H1 (cell line): ENCODE measurements at regions not wholly inside any gene's neighbourhood (a gene's known extent, or its start where the extent isn't known, plus 50 kb on each side); places are given as distances from the start of the nearest gene placed in this dataset.

Experiments
- CTCF ChIA-PET: fragments of 300-600 bp; sonication (Branson Sonifier 250); formaldehyde crosslinking; loops from one replicate; lab custom pipeline; 2021; ENCODE audit not compliant: partially characterized antibody; lab: Charles Lee
- POLR2A ChIA-PET: fragments of 300-600 bp; sonication (Branson Sonifier 250); formaldehyde crosslinking; loops from one replicate; lab custom pipeline; 2021; ENCODE audit warnings: inconsistent platforms; ENCODE audit not compliant: partially characterized antibody; lab: Charles Lee
- DNase-seq, 2 experiments: peaks; one replicate each; pipeline versions ENCODE4 v3.0.0 to v3.0.0-alpha.2; 2010 to 2022; ENCODE audit warnings: low spot score in 2 of 2, low read depth in 1 of 2, mixed read lengths in 1 of 2
- FAIRE-seq: peaks from 2 replicates; lab custom pipeline; 2011; peaks lifted over from hg19 to GRCh38; lab: Jason Lieb, UNC
- H2AFZ ChIP-seq: 2 replicates; pipeline ENCODE4 v1.8.1; 2012; ENCODE audit warnings: low read length, inconsistent platforms
- H2AK5ac ChIP-seq: 2 replicates; pipeline ENCODE4 v1.6.1; 2013; ENCODE audit warnings: low read depth, low read length
- H2BK120ac ChIP-seq: replicated peaks from 2 replicates; pipeline ENCODE3; 2013; ENCODE audit warnings: low read depth, low read length, inconsistent platforms
- H2BK12ac ChIP-seq: 2 replicates; pipeline ENCODE4 v1.6.1; 2013; ENCODE audit warnings: low read depth, low read length
- H2BK15ac ChIP-seq: 2 replicates; pipeline ENCODE4 v1.6.1; 2013; ENCODE audit warnings: low read length
- H2BK20ac ChIP-seq: 2 replicates; pipeline ENCODE4 v1.6.1; 2013; ENCODE audit warnings: low read length
- H2BK5ac ChIP-seq: 2 replicates; pipeline ENCODE4 v1.6.1; 2013; ENCODE audit warnings: low read depth, low read length
- H3K14ac ChIP-seq: 2 replicates; pipeline ENCODE4 v1.6.1; 2013; ENCODE audit warnings: inconsistent platforms; ENCODE audit not compliant: insufficient read length
- H3K18ac ChIP-seq: 2 replicates; pipeline ENCODE4 v1.6.1; 2013; ENCODE audit warnings: low read length; ENCODE audit errors: extremely low read depth
- H3K23ac ChIP-seq: 2 replicates; pipeline ENCODE4 v1.6.1; 2013; ENCODE audit warnings: inconsistent platforms; ENCODE audit not compliant: insufficient read length
- H3K23me2 ChIP-seq: 2 replicates; pipeline ENCODE4 v1.6.1; 2013; ENCODE audit warnings: low read depth, low read length
- H3K27ac ChIP-seq: 2 replicates; pipeline ENCODE4 v1.6.1; 2011; ENCODE audit warnings: low read depth, low read length, inconsistent platforms
- H3K27me3 ChIP-seq, 4 experiments: replicated peaks in 1 of 4; 1 replicate in 1 of 4; 2 replicates in 3 of 4; pipeline versions ENCODE4 v1.6.1 to v1.8.1; 2011 to 2013; ENCODE audit warnings: low read length in 3 of 4, mild to moderate bottlenecking in 3 of 4, inconsistent platforms in 2 of 4, mixed read lengths in 2 of 4, moderate library complexity in 1 of 4; ENCODE audit not compliant: control insufficient read depth in 3 of 4, insufficient read depth in 3 of 4; ENCODE audit errors: extremely low read depth in 1 of 4
- H3K36me3 ChIP-seq, 4 experiments: 2 replicates each; pipeline versions ENCODE4 v1.6.1 to v1.8.1; 2011 to 2013; ENCODE audit warnings: mild to moderate bottlenecking in 4 of 4, low read length in 3 of 4, moderate library complexity in 2 of 4, control low read depth in 1 of 4, inconsistent platforms in 1 of 4; ENCODE audit not compliant: insufficient read depth in 4 of 4, control insufficient read depth in 2 of 4
- H3K4ac ChIP-seq: replicated peaks from 2 replicates; pipeline ENCODE3; 2013; ENCODE audit warnings: low read length, low read depth, mixed read lengths, inconsistent platforms; ENCODE audit not compliant: insufficient read length
- H3K4me1 ChIP-seq, 4 experiments: replicated peaks in 1 of 4; 1 replicate in 1 of 4; 2 replicates in 3 of 4; pipeline versions ENCODE4 v1.6.1 to v1.8.1; 2011 to 2013; ENCODE audit warnings: low read length in 3 of 4, inconsistent platforms in 2 of 4, mixed read lengths in 1 of 4; ENCODE audit not compliant: insufficient read depth in 4 of 4, control insufficient read depth in 3 of 4
- H3K4me2 ChIP-seq, 2 experiments: 2 replicates each; pipeline versions ENCODE4 v1.6.1 to v1.8.1; 2011 to 2013; ENCODE audit warnings: low read depth in 2 of 2, low read length in 2 of 2, control low read depth in 1 of 2, inconsistent platforms in 1 of 2, mild to moderate bottlenecking in 1 of 2; ENCODE audit not compliant: insufficient read depth in 1 of 2
- H3K4me3 ChIP-seq, 4 experiments: fragments of 200-600, 300-600 bp in 1 of 4; sonication (generic), shearing (Covaris generic), sonication (Bioruptor Twin) in 1 of 4; 2 replicates each; pipeline versions ENCODE4 v1.5.1 to v1.8.1; 2011 to 2016; ENCODE audit warnings: low read length in 4 of 4, low read depth in 3 of 4, control low read depth in 2 of 4, inconsistent platforms in 2 of 4, mild to moderate bottlenecking in 2 of 4, mixed read lengths in 1 of 4, moderate library complexity in 1 of 4; ENCODE audit not compliant: insufficient read depth in 2 of 4; ENCODE audit errors: extremely low read depth in 1 of 4
- H3K56ac ChIP-seq: replicated peaks from 2 replicates; pipeline ENCODE3; 2013; ENCODE audit warnings: low read depth, mild to moderate bottlenecking, mixed read lengths, low read length, inconsistent platforms; ENCODE audit not compliant: insufficient read length
- H3K79me1 ChIP-seq: 2 replicates; pipeline ENCODE4 v1.6.1; 2013; ENCODE audit warnings: low read depth, low read length, control low read depth
- H3K79me2 ChIP-seq, 2 experiments: 2 replicates each; pipeline versions ENCODE4 v1.6.1 to v1.8.1; 2012 to 2013; ENCODE audit warnings: low read length in 2 of 2, mild to moderate bottlenecking in 2 of 2, inconsistent platforms in 1 of 2; ENCODE audit not compliant: insufficient read depth in 2 of 2, control insufficient read depth in 1 of 2
- H3K9ac ChIP-seq, 4 experiments: replicated peaks in 1 of 4; 1 replicate in 1 of 4; 2 replicates in 3 of 4; pipeline versions ENCODE4 v1.6.1 to v1.8.1; 2011 to 2013; ENCODE audit warnings: low read depth in 3 of 4, low read length in 3 of 4, control low read depth in 2 of 4, mild to moderate bottlenecking in 2 of 4, moderate library complexity in 2 of 4, inconsistent platforms in 1 of 4; ENCODE audit errors: extremely low read depth in 1 of 4
- H3K9me3 ChIP-seq, 2 experiments: 2 replicates each; pipeline versions ENCODE4 v1.6.1 to v1.8.1; 2012 to 2013; ENCODE audit warnings: mild to moderate bottlenecking in 2 of 2, moderate library complexity in 2 of 2, control low read depth in 1 of 2, inconsistent platforms in 1 of 2, low read depth in 1 of 2, low read length in 1 of 2, mixed read lengths in 1 of 2; ENCODE audit not compliant: insufficient read depth in 2 of 2
- H4K20me1 ChIP-seq, 2 experiments: replicated peaks in 1 of 2; 2 replicates each; pipeline versions ENCODE3 to v1.8.1; 2011 to 2013; ENCODE audit warnings: inconsistent platforms in 2 of 2, low read length in 2 of 2, mild to moderate bottlenecking in 1 of 2; ENCODE audit not compliant: insufficient read depth in 2 of 2, control insufficient read depth in 1 of 2
- H4K5ac ChIP-seq: 2 replicates; pipeline ENCODE4 v1.6.1; 2013; ENCODE audit warnings: low read length, low read depth, mixed read lengths, inconsistent platforms; ENCODE audit not compliant: insufficient read length
- H4K8ac ChIP-seq: 2 replicates; pipeline ENCODE4 v1.8.0; 2013; ENCODE audit warnings: mild to moderate bottlenecking, moderate library complexity, low read length, inconsistent platforms; ENCODE audit not compliant: insufficient read depth; ENCODE audit errors: extremely low read depth
- H4K91ac ChIP-seq: replicated peaks from 2 replicates; pipeline ENCODE3; 2013; ENCODE audit warnings: low read length, mixed read lengths, inconsistent platforms; ENCODE audit not compliant: insufficient read length
- CBX8 ChIP-seq: fragments of 300-800, 300-1000 bp; sonication (generic); IDR thresholded peaks from 2 replicates; pipeline ENCODE4 v1.7.1; 2016; ENCODE audit warnings: low read depth, low read length, borderline replicate concordance
- CHD2 ChIP-seq: IDR thresholded peaks from 2 replicates; pipeline ENCODE4 v1.6.1; 2012; ENCODE audit warnings: low read length, improper control_type of control experiment
- CTBP2 ChIP-seq: IDR thresholded peaks from 2 replicates; pipeline ENCODE4 v1.7.0; 2011; ENCODE audit warnings: borderline replicate concordance, mild to moderate bottlenecking, moderate library complexity, mixed read lengths, low read length; ENCODE audit not compliant: insufficient read depth, insufficient read length
- KDM5A ChIP-seq: fragments of 200-600 bp; IDR thresholded peaks from 2 replicates; pipeline ENCODE4 v1.7.1; 2012; ENCODE audit warnings: mild to moderate bottlenecking, low read length, inconsistent platforms, mixed read lengths
- MAX ChIP-seq: IDR thresholded peaks from 2 replicates; pipeline ENCODE4 v1.6.1; 2012; ENCODE audit warnings: inconsistent platforms
- NANOG ChIP-seq: IDR thresholded peaks from 2 replicates; pipeline ENCODE4 v1.6.1; 2011; ENCODE audit warnings: low read length, low read depth, mild to moderate bottlenecking, inconsistent platforms; ENCODE audit not compliant: insufficient read depth, poor library complexity, severe bottlenecking
- POLR2AphosphoS5 ChIP-seq: IDR thresholded peaks from 2 replicates; pipeline ENCODE4 v1.6.1; 2011; ENCODE audit warnings: low read depth, low read length
- POU5F1 ChIP-seq: IDR thresholded peaks from 2 replicates; pipeline ENCODE4 v1.6.1; 2011; ENCODE audit warnings: low read depth, mild to moderate bottlenecking, low read length, moderate library complexity
- RBBP5 ChIP-seq: IDR thresholded peaks from 2 replicates; pipeline ENCODE4 v1.7.1; 2012; ENCODE audit warnings: low read depth, mild to moderate bottlenecking, inconsistent platforms, low read length, moderate library complexity, borderline replicate concordance
- RXRA ChIP-seq: IDR thresholded peaks from 2 replicates; pipeline ENCODE4 v1.6.1; 2011; ENCODE audit warnings: low read depth, mild to moderate bottlenecking, low read length, moderate library complexity; ENCODE audit not compliant: insufficient read depth
- SIRT6 ChIP-seq: IDR thresholded peaks from one replicate; pipeline ENCODE4 v1.7.1; 2012; ENCODE audit warnings: low read length, inconsistent platforms
- SIX5 ChIP-seq: IDR thresholded peaks from 2 replicates; pipeline ENCODE4 v1.6.1; 2011; ENCODE audit warnings: mild to moderate bottlenecking, low read depth, low read length
- SP1 ChIP-seq: IDR thresholded peaks from 2 replicates; pipeline ENCODE4 v1.6.1; 2011; ENCODE audit warnings: low read depth, low read length
- SP2 ChIP-seq: IDR thresholded peaks from 2 replicates; pipeline ENCODE4 v1.6.1; 2012; ENCODE audit warnings: mild to moderate bottlenecking, low read length, inconsistent platforms
- WGBS, 2 experiments: shearing (Covaris generic) in 1 of 2; methylation state at CpG; one replicate each; pipeline versions ENCODE4 v1.1.6 to v1.1.7; 2013 to 2015; ENCODE audit warnings: low lambda C conversion rate in 2 of 2, mixed read lengths in 2 of 2, inconsistent platforms in 1 of 2, low coverage in 1 of 2, missing lambda C conversion rate in 1 of 2; ENCODE audit not compliant: insufficient replicate concordance in 2 of 2, insufficient coverage in 1 of 2, insufficient read length in 1 of 2; ENCODE audit errors: extremely low coverage in 1 of 2, missing lambda C conversion rate in 1 of 2; 5-methylcytosine and 5-hydroxymethylcytosine counted together

- no peak overlapping the region for H3K4ac ChIP-seq
- H3K23me2 ChIP-seq = no peaks in the 10 kb centered on the region
Observed at GRCh38 chrX:6645216-6645615, 110.3 kb upstream of the VCX3A start.

More at GRCh38 chrX:6645216-6645615, 110.3 kb upstream of the VCX3A start:
- Histone ChIP-seq H3K79me2 (no peaks in the 10 kb centered on the region), H3K4me1 (no peaks in the 10 kb centered on the region), H4K91ac (no peak overlapping the region), H2BK15ac (no peak overlapping the region), H3K4me2 (no peak overlapping the region), H3K4me3 (no peak overlapping the region), H3K9me3 (0 out of 4 replicates have a peak, but pooled peaks cover 0 to 6% of the 10 kb centered on the region in 2 experiments), H3K27me3 (no peaks in the 10 kb centered on the region), H4K20me1 (no peaks in the 10 kb centered on the region), H4K8ac (no peak overlapping the region), H2BK20ac (no peak overlapping the region), H2BK5ac (no peak overlapping the region), H2BK12ac (no peak overlapping the region), H3K9ac (no peak overlapping the region), H3K27ac (no peak overlapping the region), H2AK5ac (no peak overlapping the region), H2AFZ (no peak overlapping the region), H3K36me3 (no peaks in the 10 kb centered on the region), H3K56ac (no peak overlapping the region), H3K18ac (no peak overlapping the region), H3K79me1 (no peaks in the 10 kb centered on the region), H4K5ac (no peak overlapping the region), H3K14ac (no peak overlapping the region), H3K23ac (no peak overlapping the region), H2BK120ac (no peak overlapping the region)
- CTCF ChIA-PET = no interaction called here
- POLR2A ChIA-PET = no interaction called here
- FAIRE-seq = no peak
- TF ChIP-seq CHD2 (no peak), POU5F1 (no peak), RBBP5 (no peak), CTBP2 (no peak), KDM5A (no peak), RXRA (no peak), MAX (no peak), SP2 (no peak), NANOG (no peak), SIX5 (no peak), CBX8 (no peak), POLR2AphosphoS5 (no peak), SP1 (no peak), SIRT6 (no peak)
- 95% methylated on average over 2 of the region's 2 CpGs; no CpG with 5 or more reads in 1 of the 2 experiments for WGBS, 2 experiments
- no peak for DNase-seq
